HepG2 (cell line): ENCODE measurements at regions not wholly inside any gene's neighbourhood (a gene's known extent, or its start where the extent isn't known, plus 50 kb on each side); places are given as distances from the start of the nearest gene placed in this dataset.

ENCODE experiments used
- ATAC-seq: fragments of 200-7000 bp; cut with Tn5 transposase; 3 replicates; pipeline ENCODE4 v1.9.1; 2020; ENCODE audit warnings: mild to moderate bottlenecking, moderate library complexity
- BruUV-seq: library from RNA; stranded (reverse); fragments of 400-500 nt; replicated peaks from 2 replicates; lab custom pipeline; 2021; lab: Mats Ljungman, UMichigan
- CTCF ChIA-PET: fragments of 300-600 bp; formaldehyde crosslinking; extraction: SDS; loops from one replicate; lab custom pipeline; 2021; ENCODE audit warnings: low total read pairs, inconsistent platforms, low intra/inter-chr PET ratio; lab: Yijun Ruan, JAX
- POLR2A ChIA-PET: fragments of 350-600 bp; sonication (Branson Sonifier 250); formaldehyde crosslinking; loops from one replicate; lab custom pipeline; 2020; ENCODE audit warnings: antibody characterized with exemption, inconsistent platforms; lab: Yijun Ruan, JAX
- DNase-seq: peaks from one replicate; pipeline ENCODE4 v3.0.0-alpha.2; 2015; ENCODE audit warnings: low spot score
- FAIRE-seq: peaks from 3 replicates; lab custom pipeline; 2011; peaks lifted over from hg19 to GRCh38; lab: Jason Lieb, UNC
- H2AFZ ChIP-seq: one replicate; pipeline ENCODE4 v1.6.1; 2011; ENCODE audit warnings: low read length, inconsistent platforms
- H3K27ac ChIP-seq: fragments of 300-600 bp; 3 replicates; pipeline ENCODE4 v1.8.0; 2011; ENCODE audit warnings: mixed run types, mild to moderate bottlenecking, mixed read lengths, low read length, inconsistent platforms; ENCODE audit not compliant: insufficient read depth; ENCODE audit errors: extremely low read length
- H3K27me3 ChIP-seq, 2 experiments: fragments of 200-600 bp in 1 of 2; 2 replicates in 1 of 2; 3 replicates in 1 of 2; pipeline versions ENCODE4 v1.6.0 to v1.8.0; 2011; ENCODE audit warnings: low read length in 2 of 2, mild to moderate bottlenecking in 2 of 2, moderate library complexity in 2 of 2, inconsistent platforms in 1 of 2; ENCODE audit not compliant: insufficient read depth in 2 of 2, control insufficient read depth in 1 of 2
- H3K36me3 ChIP-seq, 2 experiments: fragments of 200-600 bp in 1 of 2; replicated peaks in 1 of 2; 2 replicates in 1 of 2; 3 replicates in 1 of 2; pipeline versions ENCODE4 v1.5.1 to v1.8.0; 2011; ENCODE audit warnings: low read length in 2 of 2, inconsistent platforms in 1 of 2; ENCODE audit not compliant: insufficient read depth in 2 of 2, control insufficient read depth in 1 of 2
- H3K4me1 ChIP-seq: 2 replicates; pipeline ENCODE4 v1.5.1; 2012; ENCODE audit warnings: low read length, inconsistent platforms; ENCODE audit not compliant: insufficient read depth
- H3K4me2 ChIP-seq: 2 replicates; pipeline ENCODE4 v1.6.0; 2011; ENCODE audit warnings: low read depth, low read length, inconsistent platforms
- H3K4me3 ChIP-seq, 3 experiments: fragments of 200-600 bp in 1 of 3; sonication (generic), shearing (Covaris generic) in 1 of 3; replicated peaks in 1 of 3; 2 replicates each; pipeline ENCODE4 v1.5.1; 2011 to 2016; ENCODE audit warnings: low read length in 3 of 3, inconsistent platforms in 2 of 3, low read depth in 2 of 3, mild to moderate bottlenecking in 2 of 3, control low read depth in 1 of 3, mixed read lengths in 1 of 3; ENCODE audit not compliant: insufficient read depth in 1 of 3
- H3K79me2 ChIP-seq: one replicate; pipeline ENCODE4 v1.6.1; 2011; ENCODE audit warnings: low read length, inconsistent platforms; ENCODE audit not compliant: insufficient read depth
- H3K9ac ChIP-seq: 2 replicates; pipeline ENCODE4 v1.6.0; 2011; ENCODE audit warnings: mild to moderate bottlenecking, low read depth, low read length, inconsistent platforms; ENCODE audit not compliant: insufficient read depth
- H3K9me3 ChIP-seq: 2 replicates; pipeline ENCODE4 v1.5.1; 2012; ENCODE audit warnings: mild to moderate bottlenecking, low read length
- H4K20me1 ChIP-seq: 2 replicates; pipeline ENCODE4 v1.6.0; 2011; ENCODE audit warnings: inconsistent platforms, mild to moderate bottlenecking, low read length, moderate library complexity; ENCODE audit not compliant: insufficient read depth
- ARID5B ChIP-seq: IDR thresholded peaks from 2 replicates; pipeline ENCODE4 v1.4.0; 2020; ENCODE audit warnings: mild to moderate bottlenecking, missing genetic modification reagents
- MXI1 ChIP-seq: IDR thresholded peaks from 3 replicates; pipeline ENCODE4 v1.6.1; 2012; ENCODE audit warnings: low read depth, low read length, inconsistent platforms, borderline replicate concordance
- SAFB2 ChIP-seq: sonication (generic); formaldehyde crosslinking; IDR thresholded peaks from 2 replicates; pipeline ENCODE4 v1.5.1; 2020; ENCODE audit warnings: missing genetic modification reagents, low read depth, mild to moderate bottlenecking, borderline replicate concordance
- SRY ChIP-seq: sonication (generic); formaldehyde crosslinking; IDR thresholded peaks from 2 replicates; pipeline ENCODE4 v1.8.0; 2022; ENCODE audit warnings: mild to moderate bottlenecking, missing genetic modification reagents
- TAF15 ChIP-seq: fragments of 200-400 bp; formaldehyde crosslinking; IDR thresholded peaks from one replicate; pipeline ENCODE4 v1.6.1; 2018; ENCODE audit warnings: mild to moderate bottlenecking, low read depth, low read length; ENCODE audit not compliant: poor library complexity, severe bottlenecking
- TERF1 ChIP-seq: sonication (generic); formaldehyde crosslinking; IDR thresholded peaks from 2 replicates; pipeline ENCODE4 v1.8.0; 2022; ENCODE audit warnings: mild to moderate bottlenecking, missing genetic modification reagents, moderate library complexity
- ZNF180 ChIP-seq: sonication (generic); formaldehyde crosslinking; IDR thresholded peaks from 2 replicates; pipeline ENCODE4 v1.4.0; 2020; ENCODE audit warnings: low read depth, missing genetic modification reagents, borderline replicate concordance
- ZNF205 ChIP-seq: IDR thresholded peaks from 2 replicates; pipeline ENCODE4 v1.6.1; 2018; ENCODE audit warnings: missing biosample characterization, missing genetic modification reagents
- ZNF75D ChIP-seq: sonication (generic); formaldehyde crosslinking; IDR thresholded peaks from 2 replicates; pipeline ENCODE4 v1.8.1; 2023; ENCODE audit warnings: missing genetic modification reagents, mild to moderate bottlenecking, borderline replicate concordance
- WGBS: methylation state at CpG from one replicate; pipeline ENCODE4 v1.1.6; 2017; ENCODE audit warnings: low lambda C conversion rate; 5-methylcytosine and 5-hydroxymethylcytosine counted together
- in situ Hi-C: cut with HindIII; loops from 2 replicates; pipeline ENCODE4 v1.10.0; 2017; ENCODE audit warnings: low pct_unique_long_range_greater_than_20kb; ENCODE audit not compliant: extremely low pct_ligation_motif_present
- intact Hi-C: fragments of 100-400 bp; cut with micrococcal nuclease; formaldehyde crosslinking; loops from one replicate; pipeline ENCODE4 v1.10.0; 2022; ENCODE audit not compliant: unreplicated experiment

- 31% methylated on average over 8 of the region's 8 CpGs for WGBS
- in situ Hi-C loops = no loop called here
- TF ChIP-seq SRY (CRISPR knock-in tag) (no peak), SAFB2 (no peak), TAF15 (no peak), ZNF180 (CRISPR knock-in tag) (no peak), ARID5B (no peak), TERF1 (CRISPR knock-in tag) (no peak), ZNF205 (CRISPR knock-in tag) (no peak), MXI1 (no peak), ZNF75D (no peak)
- no peak overlapping the region for H3K27ac ChIP-seq
- intact Hi-C loops = no loop called here
- ChIA-PET POLR2A (no interaction called here), CTCF (no interaction called here)
- no peak overlapping the region for H3K9ac ChIP-seq
- no peaks in the 10 kb centered on the region for H3K4me1 ChIP-seq
- H3K4me3 ChIP-seq = no peak overlapping the region
- H2AFZ ChIP-seq = no peak overlapping the region
- H3K27me3 ChIP-seq = peaks cover 0 to 23% of the 10 kb centered on the region in 2 experiments; a peak in 2 of 5 replicates
- H3K4me2 ChIP-seq = no peak overlapping the region
- H3K36me3 ChIP-seq = no peaks in the 10 kb centered on the region
- DNase-seq (no peak), ATAC-seq (no peak), FAIRE-seq (no peak)
- no peaks in the 10 kb centered on the region for H4K20me1 ChIP-seq
- no peaks in the 10 kb centered on the region for H3K79me2 ChIP-seq
- BruUV-seq = no TSS peak
- no peaks in the 10 kb centered on the region for H3K9me3 ChIP-seq
These were observed 66.7 kb downstream of the IRX6 start for GRCh38 chr16:55390630-55391237.
